ENCODE measurements at regions not wholly inside any gene's neighbourhood (a gene's known extent, or its start where the extent isn't known, plus 50 kb on each side); places are given as distances from the start of the nearest gene placed in this dataset.

DNA sequence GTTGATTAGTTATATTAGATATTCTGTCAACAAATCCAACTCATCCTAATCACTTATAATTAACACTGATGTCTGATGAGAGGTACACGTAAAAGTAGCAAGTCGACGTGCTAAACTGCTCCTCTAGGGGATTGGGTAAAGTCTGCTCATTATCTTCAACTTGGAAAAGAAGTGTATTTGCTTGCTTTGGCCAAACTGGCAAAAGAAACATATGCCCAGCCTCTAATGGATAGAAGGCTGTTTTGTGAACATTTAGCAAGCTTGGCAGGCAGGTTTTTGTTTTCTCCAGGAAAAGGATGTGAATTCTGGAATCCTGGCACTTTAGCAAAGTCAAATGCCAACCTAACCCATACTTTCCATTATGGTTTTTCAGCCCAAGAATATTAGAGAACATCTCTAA lies 264.8 kb downstream of the TBL1XR1 start:
- DNase-seq (ENCODE audit: low read depth) = no peak

DNA sequence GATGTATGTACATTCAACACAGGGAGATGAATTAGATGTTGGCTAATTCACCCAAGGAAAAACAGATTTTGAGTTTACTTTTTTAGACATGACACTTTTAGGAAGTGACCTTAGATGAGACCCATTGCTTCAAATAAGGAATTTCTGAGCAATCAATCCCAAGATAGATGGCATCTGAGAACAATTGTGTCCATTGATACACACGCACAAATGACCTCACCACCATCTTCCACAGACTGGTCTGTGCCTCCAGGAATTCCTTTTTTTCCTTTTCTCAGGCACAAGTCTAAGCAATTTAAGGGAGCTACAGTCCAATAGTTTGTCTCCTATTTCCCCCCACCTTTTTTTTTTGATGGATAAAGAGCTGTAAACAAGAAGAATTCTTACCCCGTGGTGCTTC lies 265.3 kb downstream of the TBL1XR1 start:
- DNase-seq (ENCODE audit: low read depth) = no peak

DNA sequence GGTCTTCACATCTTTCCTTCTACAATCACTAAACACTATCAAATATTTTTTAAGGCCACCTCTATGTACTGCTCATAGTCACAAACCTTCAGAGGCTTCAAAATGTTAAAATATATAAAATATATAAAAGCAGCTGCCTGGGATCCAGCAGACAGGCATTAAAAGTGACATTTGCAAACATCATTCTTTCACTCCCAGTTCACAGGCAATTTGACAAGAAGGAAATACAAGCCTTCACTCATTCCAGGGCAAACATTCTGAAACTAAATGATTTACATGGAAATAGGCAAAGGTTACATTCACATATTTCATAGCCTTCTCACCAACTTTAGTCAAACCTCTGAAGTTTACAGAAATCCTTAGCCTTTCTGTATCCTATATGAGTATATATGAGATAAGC lies 266.3 kb downstream of the TBL1XR1 start:
- no peak for DNase-seq (ENCODE audit: low read depth)

DNA sequence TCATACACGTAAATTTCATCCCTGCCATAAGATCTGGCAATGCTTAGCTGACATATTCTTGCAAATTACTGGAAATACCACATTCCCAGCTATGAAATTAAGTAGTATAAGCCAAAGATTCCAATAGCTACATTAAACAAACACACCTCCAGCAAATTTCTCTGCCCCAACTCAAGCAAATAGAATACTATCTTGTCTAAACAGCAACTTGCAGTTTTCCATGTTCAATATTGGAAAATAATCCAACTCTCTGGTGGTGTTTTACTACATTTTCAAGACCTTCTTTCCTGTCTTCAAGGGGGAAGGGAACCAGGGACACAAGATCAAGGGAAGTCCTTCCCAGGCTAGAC lies 268.7 kb downstream of the TBL1XR1 start:
- DNase-seq (ENCODE audit: low read depth) = no peak

DNA sequence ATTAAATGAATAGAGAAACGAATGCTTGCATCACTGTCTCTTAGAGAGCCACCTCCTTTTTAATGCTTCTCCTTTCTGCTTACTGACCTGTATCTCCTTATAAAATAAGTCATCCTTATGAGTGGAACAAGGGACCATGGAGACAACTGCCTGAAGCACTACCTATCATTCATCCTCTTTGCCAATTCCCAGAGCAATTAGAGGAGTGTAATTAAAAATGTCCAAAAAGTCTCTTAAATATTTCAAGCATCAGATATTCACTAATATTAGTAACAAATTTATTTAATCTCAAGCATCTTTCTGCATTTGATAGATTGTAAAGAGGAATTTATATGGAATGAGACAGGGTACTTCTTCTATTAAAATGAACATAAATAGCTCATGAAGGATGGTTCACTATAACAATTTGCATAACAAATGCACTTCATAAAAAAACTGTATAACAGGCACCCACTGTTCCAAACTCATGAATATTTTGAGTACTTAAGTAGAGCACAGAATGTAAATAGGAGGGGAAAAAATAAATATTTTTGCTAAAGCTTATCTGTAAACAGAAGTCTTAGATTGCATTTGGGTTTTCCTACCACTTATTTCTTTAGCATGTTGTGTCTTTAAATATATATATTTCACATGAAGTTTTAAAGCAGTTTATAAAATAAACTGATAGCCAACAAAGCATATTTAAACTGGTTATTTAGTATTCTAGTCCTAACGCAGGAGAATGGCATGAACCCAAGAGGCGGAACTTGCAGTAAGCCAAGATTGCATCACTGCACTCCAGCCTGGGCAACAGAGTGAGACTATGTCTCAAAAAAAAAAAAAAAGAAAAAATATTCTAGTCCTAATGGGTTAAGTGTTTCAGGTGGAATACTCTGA lies 269.3 kb downstream of the TBL1XR1 start:
- DNase-seq (ENCODE audit: low read depth) = no peak

DNA sequence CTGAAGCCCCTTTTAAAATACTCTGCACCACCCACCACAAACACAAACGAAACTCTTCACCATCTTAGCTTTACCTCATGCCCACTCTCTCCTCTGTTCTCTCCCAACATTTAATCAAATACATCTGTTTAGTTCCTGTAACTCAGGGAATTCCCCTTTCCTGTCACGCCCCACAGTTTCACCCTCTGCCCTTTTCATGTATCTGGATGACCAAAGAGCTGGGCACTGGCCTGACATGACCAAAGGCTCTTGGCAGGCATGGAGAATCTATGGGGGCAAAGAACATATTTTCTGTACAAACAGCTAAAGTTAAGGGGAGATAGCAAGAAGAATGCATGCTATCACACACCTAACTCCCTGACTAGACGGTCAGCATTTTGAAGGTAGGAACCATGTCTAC lies 270.0 kb downstream of the TBL1XR1 start:
- DNase-seq (ENCODE audit: low read depth) = no peak

DNA sequence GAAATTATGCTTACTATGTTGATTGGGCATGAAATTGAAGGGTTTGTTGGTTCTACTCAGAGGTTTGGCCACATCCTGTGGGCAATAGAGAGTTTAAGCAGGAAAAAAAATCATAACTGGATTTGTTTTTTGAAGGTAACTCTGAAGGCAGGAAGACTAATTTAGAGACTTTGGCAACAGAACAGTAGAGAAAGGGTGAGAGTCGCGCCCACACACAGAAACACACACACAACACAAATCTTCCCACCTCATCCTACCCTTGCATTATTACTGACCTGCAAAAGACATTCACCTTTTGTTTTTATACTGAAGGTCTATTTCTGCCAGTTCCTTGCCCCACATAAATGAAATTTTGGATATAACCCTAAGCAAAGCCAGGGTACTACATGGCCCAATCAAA lies 270.6 kb downstream of the TBL1XR1 start:
- DNase-seq (ENCODE audit: low read depth) = no peak

DNA sequence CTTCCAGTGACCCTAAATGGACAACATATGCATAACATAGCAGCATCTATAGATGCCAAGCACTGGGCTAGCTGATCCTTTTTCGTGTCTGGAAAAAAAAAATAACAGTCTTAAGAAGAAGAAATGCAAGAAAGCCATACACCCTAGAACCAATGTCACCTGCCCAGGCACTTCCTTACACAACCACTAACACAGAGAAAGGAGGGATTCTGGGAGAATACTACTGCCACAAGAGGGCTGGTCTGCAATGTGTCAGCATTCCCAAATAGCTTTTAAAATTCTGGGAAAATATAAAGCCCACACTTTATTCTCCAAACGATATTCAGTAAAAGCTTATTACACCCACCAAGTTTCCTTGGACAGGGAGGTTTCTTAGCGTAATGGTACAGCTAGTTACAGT lies 271.2 kb downstream of the TBL1XR1 start:
- no peak for DNase-seq (ENCODE audit: low read depth)

DNA sequence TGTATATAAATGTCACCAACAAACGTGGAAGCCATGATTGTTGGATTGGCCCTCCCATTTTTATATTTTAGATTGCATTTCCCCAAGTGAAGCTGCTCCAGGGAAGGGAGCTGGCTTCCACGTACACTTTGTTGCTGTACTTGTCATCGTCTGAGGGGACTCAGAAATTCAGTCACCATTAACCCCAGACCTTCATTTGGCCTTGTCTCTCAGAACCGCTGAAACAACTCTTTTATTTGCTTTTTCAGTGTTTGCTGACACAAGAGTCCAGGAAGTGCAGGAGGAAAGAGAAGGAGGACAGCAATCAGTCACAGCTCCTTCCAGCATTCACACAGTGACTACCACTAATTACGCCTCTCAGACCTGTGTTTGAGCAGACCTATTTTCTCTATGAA lies 276.5 kb downstream of the TBL1XR1 start:
- DNase-seq (ENCODE audit: low read depth) = no peak

DNA sequence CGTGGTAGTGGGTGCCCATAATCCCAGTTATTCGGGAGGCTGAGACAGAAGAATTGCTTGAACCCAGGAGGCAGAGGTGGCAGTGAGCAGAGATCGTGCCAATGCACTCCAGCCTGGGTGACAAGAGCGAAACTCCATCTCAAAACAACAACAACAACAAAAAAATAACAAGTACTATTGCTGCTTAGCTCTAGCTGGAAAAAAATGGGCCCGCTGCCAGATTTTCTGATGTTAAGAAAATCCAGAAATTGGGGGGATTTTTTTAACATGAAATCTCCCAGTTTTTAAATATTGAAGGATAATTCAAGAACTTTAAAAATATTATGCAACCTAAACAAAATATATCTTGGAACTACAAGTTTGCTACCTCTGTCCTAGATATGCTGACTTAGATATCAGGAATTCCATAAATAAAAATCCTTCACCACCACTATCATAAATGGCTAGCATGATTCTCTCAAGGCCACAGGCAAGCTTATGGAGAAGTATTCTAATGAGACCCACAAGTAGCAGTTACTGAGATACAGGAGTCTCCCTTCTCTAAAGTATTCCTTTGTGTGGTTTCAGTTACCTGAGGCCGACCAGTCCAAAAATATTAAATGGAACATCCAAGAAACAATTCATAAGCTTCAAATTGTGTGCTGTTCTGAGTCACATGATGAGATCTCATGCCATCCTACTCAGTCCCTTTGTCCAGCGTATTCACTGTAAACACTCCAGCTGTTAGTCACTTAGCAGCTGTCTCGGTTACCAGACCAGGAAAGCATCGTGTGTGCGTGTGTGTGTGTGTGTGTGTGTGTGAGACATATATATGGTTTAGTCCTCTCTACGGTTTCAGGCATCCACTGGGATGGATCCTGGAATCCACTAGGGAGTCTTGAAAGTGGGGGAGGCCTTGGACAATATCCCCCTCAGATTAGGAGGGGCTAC lies 277.2 kb downstream of the TBL1XR1 start:
- no peak for DNase-seq (ENCODE audit: low read depth)

DNA sequence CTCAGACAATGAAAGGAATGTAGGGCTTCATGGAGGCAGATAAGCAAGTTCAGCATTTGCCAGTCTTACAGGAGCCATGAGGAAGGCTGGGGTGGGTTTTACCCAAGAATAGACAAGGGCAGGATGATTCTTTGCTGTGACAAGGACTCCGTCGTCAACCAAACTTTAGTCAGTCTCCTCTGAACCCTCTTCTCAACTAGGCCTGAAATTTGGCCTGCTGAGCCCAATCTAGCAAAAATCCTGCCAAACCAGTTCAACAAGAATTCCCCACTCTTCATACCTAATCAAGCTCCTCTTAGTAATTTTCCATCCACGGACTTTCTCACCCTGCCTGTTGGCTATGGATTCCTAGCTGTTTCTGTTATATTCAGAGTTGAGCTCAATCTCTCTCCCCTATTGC lies 280.5 kb downstream of the TBL1XR1 start:
- no peak for DNase-seq (ENCODE audit: low read depth)

DNA sequence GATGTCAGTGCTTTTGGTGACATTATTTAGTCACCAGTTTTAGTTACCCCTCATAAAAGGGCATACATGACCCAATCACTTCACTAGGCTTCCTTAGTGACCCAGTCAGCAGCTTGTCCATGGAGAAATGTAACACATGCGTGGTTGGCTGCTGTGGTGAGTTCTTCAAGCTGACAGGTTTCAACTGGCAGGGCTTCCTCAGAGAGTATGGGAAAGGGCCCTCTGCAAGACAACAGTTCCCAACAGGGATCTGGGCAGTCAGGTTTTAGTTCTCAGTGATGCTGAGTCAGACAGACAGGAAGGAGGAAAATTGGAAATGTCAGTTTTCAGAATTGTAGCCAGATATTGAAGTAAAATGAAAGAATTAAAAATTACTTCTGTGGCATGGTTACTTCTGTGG lies 282.5 kb downstream of the TBL1XR1 start:
- no peak for DNase-seq (ENCODE audit: low read depth)

DNA sequence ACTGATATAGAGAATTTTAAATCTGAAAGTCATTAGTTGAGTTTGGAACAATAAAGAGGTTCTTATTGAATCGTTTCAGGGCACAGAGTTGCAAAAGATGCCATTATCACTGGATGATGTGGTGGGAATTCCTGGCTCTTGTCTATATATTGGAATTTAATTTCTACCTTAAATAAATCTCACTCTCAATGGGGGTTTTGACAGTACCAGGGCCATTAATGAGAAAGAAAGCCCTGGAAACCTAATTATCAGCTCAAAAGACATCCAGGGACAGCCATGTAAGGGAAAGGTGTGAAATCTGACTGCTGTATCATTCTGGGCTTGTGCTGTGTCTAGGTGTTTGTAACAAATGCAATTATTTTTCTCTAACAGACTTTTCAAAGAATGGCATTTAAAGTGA lies 285.7 kb downstream of the TBL1XR1 start:
- no peak for DNase-seq (ENCODE audit: low read depth)

DNA sequence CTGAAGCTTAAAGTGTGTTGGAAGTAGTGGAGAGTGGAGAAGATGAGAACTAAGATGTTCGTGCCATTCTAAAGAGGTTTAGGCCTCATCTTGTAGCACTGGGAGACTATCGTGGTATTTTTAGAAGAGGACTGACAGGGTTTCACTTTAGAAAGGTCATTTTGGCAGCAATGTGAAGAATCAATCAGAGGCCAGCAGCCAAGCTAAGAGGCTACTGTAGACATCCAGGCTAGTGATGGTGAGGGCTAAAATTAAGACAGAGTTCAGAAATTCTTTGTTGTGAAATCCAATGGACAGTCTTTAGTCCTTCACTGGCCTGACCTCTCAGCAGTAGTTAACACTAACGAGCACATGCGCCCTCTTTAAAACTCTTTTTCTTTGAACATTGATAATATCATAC lies 288.2 kb downstream of the TBL1XR1 start:
- DNase-seq (ENCODE audit: low read depth) = no peak

DNA sequence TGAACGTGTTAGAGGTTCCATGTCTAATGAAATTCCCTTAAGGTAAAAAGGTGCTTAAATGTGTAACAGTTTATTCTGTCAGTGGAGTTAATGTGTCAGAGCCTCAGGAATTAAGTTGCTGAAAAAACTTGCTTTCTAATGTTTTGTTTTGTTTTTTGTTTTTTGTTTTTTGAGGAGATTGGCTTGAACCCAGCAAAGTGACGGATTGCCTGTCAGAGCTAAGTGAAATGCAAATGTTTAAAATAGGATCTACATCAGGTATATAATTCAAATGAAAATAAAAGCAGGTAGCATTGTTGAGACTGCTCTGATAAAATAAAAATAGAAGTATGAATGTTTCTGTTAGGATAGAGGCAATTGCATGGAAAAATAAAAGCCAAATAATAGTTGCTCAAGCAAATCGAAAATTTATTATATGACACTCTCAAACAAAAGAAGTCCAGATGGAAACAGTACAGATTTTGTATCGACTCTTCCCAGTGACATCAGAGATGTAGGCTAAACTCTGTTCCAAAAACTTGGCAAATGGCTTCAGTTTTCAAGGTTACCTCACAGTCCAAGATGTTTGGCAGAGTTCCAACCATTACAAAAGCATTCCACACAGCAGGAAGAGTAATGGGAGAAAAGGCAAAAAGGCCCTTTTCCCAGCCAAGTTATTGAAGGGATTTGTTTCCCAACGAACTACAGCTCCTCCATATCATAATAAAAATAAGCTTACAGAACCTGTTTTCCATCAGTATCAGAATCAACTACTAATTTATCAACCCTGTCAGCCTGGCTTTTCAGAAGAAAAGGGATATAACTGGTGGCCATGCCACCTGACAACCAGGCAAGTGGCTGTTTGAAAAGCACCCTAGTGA lies 291.0 kb downstream of the TBL1XR1 start:
- no peak for DNase-seq (ENCODE audit: low read depth)

DNA sequence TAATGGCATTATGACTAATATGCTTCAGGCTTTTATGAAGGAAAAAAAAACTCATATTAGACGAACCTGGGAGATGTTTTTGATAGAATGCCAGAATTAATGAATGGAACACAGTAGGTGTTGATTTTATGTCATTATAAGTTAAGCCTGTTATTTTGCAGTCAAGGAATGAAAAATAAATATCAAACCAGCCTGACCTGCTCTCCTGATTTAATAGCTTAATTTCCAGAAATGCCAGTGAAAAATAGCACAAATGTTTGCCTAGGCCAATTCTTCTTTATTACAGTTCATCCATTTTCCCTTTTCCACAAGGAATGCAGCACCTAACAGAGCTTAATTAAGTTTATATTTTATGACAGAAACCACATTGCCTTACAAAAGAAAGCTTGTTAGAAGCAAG lies 292.0 kb downstream of the TBL1XR1 start:
- no peak for DNase-seq (ENCODE audit: low read depth)

DNA sequence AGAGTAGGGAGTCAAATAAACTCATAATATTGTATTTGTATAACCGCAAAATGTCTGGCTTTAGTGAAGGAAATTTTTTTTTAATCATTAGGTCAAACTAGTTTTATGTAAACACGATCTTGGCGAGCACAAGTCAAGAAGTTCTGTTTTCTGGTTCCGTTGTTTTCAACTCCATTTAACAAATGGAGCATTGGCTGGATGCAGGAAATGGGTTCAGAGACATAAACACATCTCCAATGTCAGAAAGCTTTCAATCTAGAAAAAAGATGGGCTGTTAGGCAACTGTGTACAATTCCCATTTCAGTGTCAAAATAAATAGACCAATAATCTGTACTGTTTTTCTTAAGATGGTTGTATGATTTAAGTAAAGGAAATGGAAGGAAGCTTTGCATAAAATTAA lies 292.8 kb downstream of the TBL1XR1 start:
- DNase-seq (ENCODE audit: low read depth) = no peak

DNA sequence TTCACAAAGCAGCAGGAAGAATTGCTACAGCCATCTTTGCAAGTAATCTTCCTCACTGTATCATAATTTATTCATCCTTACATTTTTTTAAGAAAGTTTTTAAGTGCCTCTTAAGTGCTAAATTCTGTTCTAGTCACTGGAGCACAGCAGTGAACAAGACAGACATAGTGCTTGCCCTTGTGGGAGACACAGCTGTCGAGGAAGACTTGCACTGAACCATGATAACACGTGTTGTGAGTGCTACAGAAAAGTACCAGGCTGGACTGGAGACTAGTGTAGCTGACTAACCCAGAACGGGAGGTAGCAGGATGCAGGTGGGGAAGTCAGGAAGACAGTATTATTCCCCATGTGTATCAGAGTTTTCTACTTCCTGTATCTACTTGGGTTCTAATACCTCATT lies 300.6 kb downstream of the TBL1XR1 start:
- DNase-seq (ENCODE audit: low read depth) = no peak

DNA sequence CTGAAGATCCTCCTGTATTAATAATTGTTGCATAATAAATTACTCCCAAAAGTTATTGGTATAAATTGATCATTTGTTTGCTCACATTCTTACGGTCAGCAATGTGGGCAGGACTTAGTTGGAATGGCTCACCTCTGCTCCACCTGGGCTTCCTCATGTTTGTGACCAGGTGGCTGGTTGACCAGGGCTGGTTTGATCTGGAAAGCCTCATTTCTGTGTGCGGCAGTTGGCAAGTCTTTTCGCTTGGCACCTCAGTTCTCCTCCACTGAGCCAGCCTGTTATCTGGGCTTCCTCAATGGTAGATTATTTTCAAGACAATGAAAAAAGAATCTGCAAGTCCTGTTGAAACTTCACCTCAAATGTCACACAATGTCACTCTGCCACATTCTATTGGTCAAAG lies 301.1 kb downstream of the TBL1XR1 start:
- DNase-seq (ENCODE audit: low read depth) = no peak

DNA sequence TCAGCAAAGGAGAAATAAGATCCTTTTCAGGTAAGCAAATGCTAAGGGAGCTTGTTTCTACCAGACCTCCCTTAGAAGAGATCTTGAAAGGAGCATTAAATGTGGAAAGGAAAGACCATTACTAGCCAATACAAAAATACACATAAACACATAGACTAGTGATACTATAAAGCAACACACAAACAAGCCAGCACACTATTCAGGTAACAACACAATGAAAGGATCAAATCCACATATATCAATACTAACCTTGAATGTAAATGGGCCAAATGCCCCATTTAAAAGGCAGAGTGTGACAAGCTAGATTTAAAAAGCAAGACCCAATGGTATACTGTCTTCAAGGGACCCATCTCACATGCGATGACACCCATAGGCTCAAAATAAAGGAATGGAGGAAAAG lies 317.6 kb downstream of the TBL1XR1 start:
- no peak for DNase-seq (ENCODE audit: low read depth)

DNA sequence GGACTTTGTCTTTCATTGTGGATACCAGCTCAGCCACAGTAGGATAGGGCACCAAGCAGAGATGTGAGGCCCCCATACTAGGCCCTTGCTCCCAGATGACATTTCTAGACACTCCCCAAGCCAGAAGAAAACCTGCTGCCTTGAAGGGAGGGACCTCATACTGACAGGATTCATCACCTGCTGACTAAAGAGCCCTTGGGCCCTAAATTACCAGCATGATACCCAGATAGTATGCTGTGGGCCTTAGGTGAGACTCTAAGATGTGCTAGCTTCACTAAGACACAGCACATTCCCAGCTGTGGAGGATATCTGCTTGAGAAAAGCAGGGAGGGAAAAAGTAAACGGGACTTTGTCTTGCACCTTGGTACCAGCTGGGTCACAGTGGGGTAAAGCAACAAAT lies 324.0 kb downstream of the TBL1XR1 start:
- DNase-seq (ENCODE audit: low read depth) = no peak

DNA sequence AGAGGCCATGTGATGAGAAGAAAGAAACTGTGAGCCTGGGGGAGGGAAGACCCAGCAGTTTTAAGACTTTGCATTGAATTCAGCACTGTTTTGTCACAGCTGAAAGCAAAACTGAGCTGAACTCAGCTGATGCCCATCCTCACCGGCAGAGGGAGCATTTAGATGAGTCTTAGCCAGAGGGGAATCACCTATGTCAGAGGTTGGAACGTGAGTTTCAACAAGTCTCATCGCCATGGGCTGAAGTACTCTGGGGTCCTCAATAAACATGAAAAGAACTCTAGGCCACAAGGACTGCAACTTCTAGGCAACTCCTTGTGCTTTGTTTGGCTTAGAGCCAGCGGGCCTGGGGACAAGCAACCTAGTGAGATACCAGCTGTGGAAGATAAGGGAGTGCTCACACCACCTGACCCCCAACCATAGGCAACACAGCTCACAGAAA lies 324.5 kb downstream of the TBL1XR1 start:
- peak; percentile 25 for DNase-seq (ENCODE audit: low read depth)
